ENCODE measurements at regions not wholly inside any gene's neighbourhood (a gene's known extent, or its start where the extent isn't known, plus 50 kb on each side); places are given as distances from the start of the nearest gene placed in this dataset.
"Not testable (repeated sequence)": the region's sequence is repeated elsewhere in the genome, so short reads cannot be mapped to it uniquely, and the experiment has no call there.

DNA sequence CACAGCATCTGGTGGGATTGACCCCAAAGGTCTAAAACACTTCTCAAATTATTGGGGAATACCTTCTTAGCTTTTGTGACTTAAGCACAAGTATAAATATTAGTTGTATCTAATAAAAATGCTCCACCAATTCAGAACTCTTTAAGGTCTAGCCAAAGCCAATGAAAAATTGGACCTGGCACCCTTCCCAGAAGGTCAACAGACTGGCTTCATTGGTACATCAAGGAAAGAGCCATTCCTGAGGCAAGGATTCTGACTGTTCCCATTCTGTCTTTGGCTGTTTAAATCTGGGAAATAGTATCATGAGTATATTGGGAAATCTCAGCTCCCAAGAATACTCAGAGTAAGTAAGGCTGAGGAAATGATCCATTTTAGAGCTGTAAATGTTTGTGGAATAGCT is 153.0 kb upstream of the TRPC5 start:
- DNase-seq, result no peak
- no peaks in the 10 kb centered on the region for H3K36me3 ChIP-seq (ENCODE audit: control insufficient read depth, insufficient read depth, low read length)
- Mint-ChIP-seq H3K36me3 (ENCODE audit: low read depth) (no peaks in the 10 kb centered on the region), H3K9me3 (peaks cover 2% of the 10 kb centered on the region), H3K4me3 (no peak overlapping the region), H3K27me3 (ENCODE audit: insufficient read depth) (no peaks in the 10 kb centered on the region), H3K4me1 (no peaks in the 10 kb centered on the region), H3K27ac (no peak overlapping the region)
- no peaks in the 10 kb centered on the region for H3K27me3 ChIP-seq (ENCODE audit: control insufficient read depth, insufficient read depth, low read length, poor library complexity, severe bottlenecking)
- H3K9ac ChIP-seq (ENCODE audit: extremely low read depth, low read length, poor library complexity, severe bottlenecking), result no peak overlapping the region
- no peak overlapping the region for H3K4me3 ChIP-seq (ENCODE audit: low read length)
- no peaks in the 10 kb centered on the region for H3K9me3 ChIP-seq (ENCODE audit: control insufficient read depth, low read length)
- no peak overlapping the region for H3K27ac ChIP-seq (ENCODE audit: low read depth, low read length)
- TF ChIP-seq, protein P1, sequence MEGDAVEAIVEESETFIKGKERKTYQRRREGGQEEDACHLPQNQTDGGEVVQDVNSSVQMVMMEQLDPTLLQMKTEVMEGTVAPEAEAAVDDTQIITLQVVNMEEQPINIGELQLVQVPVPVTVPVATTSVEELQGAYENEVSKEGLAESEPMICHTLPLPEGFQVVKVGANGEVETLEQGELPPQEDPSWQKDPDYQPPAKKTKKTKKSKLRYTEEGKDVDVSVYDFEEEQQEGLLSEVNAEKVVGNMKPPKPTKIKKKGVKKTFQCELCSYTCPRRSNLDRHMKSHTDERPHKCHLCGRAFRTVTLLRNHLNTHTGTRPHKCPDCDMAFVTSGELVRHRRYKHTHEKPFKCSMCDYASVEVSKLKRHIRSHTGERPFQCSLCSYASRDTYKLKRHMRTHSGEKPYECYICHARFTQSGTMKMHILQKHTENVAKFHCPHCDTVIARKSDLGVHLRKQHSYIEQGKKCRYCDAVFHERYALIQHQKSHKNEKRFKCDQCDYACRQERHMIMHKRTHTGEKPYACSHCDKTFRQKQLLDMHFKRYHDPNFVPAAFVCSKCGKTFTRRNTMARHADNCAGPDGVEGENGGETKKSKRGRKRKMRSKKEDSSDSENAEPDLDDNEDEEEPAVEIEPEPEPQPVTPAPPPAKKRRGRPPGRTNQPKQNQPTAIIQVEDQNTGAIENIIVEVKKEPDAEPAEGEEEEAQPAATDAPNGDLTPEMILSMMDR (conservative IDR thresholded peaks at IDR 0.05), result no peak
- no peaks in the 10 kb centered on the region for H3K4me1 ChIP-seq (ENCODE audit: control insufficient read depth, insufficient read depth, low read length)

DNA sequence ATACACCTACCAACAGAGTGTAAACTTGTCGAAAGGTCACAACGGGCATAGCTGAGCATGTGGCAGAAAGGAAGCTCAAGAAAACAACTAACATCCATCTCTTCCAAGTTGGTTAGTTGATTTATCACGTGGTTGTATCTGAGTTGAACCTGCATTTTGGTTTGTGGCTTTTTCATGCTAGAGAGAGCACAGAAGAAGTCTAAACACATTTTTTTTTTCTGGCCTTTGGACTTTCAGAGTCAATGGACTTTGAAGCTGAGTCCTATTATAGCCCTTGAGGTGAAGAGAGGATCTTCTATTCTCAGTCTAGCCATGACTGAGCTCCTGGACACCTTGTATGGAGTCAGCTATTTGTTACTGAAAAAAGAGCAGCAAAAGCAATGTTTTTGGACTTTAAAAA is 150.6 kb upstream of the TRPC5 start:
- Histone ChIP-seq H3K4me1 (ENCODE audit: control insufficient read depth, insufficient read depth, low read length) (no peaks in the 10 kb centered on the region), H3K4me3 (ENCODE audit: low read length) (no peak overlapping the region), H3K9ac (ENCODE audit: extremely low read depth, low read length, poor library complexity, severe bottlenecking) (no peak overlapping the region), H3K27ac (ENCODE audit: low read depth, low read length) (no peak overlapping the region), H3K9me3 (ENCODE audit: control insufficient read depth, low read length) (no peaks in the 10 kb centered on the region), H3K27me3 (ENCODE audit: control insufficient read depth, insufficient read depth, low read length, poor library complexity, severe bottlenecking) (no peaks in the 10 kb centered on the region), H3K36me3 (ENCODE audit: control insufficient read depth, insufficient read depth, low read length) (no peaks in the 10 kb centered on the region)
- TF ChIP-seq, protein P1 (conservative IDR thresholded peaks at IDR 0.05), result no peak
- Mint-ChIP-seq H3K27me3 (ENCODE audit: insufficient read depth) (peaks cover 2% of the 10 kb centered on the region), H3K4me1 (no peaks in the 10 kb centered on the region), H3K36me3 (ENCODE audit: low read depth) (no peaks in the 10 kb centered on the region), H3K27ac (no peak overlapping the region), H3K9me3 (peaks cover 18% of the 10 kb centered on the region), H3K4me3 (no peak overlapping the region)
- DNase-seq, result no peak
- 96% methylated on average over 3 of the region's 3 CpGs; no CpG with 5 or more reads in 1 of the 2 experiments for WGBS, 2 experiments (ENCODE audit: insufficient coverage in 1 of 2, insufficient read length in 1 of 2)

DNA sequence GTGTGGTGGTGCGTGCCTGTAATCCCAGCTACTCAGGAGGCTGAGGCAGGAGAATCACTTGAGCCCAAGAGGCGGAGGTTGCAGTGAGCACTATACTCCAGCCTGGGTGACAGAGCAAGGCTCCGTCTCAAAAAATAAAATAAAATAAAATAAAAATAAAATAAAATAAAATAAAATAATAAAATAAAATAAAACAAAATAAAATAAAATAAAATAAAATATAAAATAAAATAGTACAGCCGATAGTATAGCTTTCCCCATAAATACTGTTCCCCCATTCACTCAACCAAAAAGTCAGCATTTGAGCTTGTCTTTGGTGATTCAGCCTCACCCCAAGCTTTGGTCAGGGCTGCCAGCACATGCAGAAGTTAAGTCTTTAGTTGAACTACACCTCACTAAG is 144.2 kb upstream of the TRPC5 start:
- not testable (repeated sequence) for H3K9me3 ChIP-seq (ENCODE audit: control insufficient read depth, low read length); H3K36me3 Mint-ChIP-seq (ENCODE audit: low read depth); H3K36me3 ChIP-seq (ENCODE audit: control insufficient read depth, insufficient read depth, low read length); H3K4me3 Mint-ChIP-seq; H3K27me3 ChIP-seq (ENCODE audit: control insufficient read depth, insufficient read depth, low read length, poor library complexity, severe bottlenecking); H3K27ac Mint-ChIP-seq; H3K4me3 ChIP-seq (ENCODE audit: low read length); H3K27me3 Mint-ChIP-seq (ENCODE audit: insufficient read depth); DNase-seq; H3K27ac ChIP-seq (ENCODE audit: low read depth, low read length); H3K9ac ChIP-seq (ENCODE audit: extremely low read depth, low read length, poor library complexity, severe bottlenecking); H3K4me1 ChIP-seq (ENCODE audit: control insufficient read depth, insufficient read depth, low read length)
- Mint-ChIP-seq H3K9me3 (peaks cover 18% of the 10 kb centered on the region), H3K4me1 (peaks cover 10% of the 10 kb centered on the region)
- WGBS, 2 experiments (ENCODE audit: insufficient coverage in 1 of 2, insufficient read length in 1 of 2), result 100% methylated on average over 3 of the region's 4 CpGs; no CpG with 5 or more reads in 1 of the 2 experiments

GRCh38 chrX:112223391-112223790 is 140.8 kb upstream of the TRPC5 start:
- Mint-ChIP-seq H3K4me1 (peaks cover 20% of the 10 kb centered on the region), H3K27me3 (ENCODE audit: insufficient read depth) (no peaks in the 10 kb centered on the region), H3K36me3 (ENCODE audit: low read depth) (no peaks in the 10 kb centered on the region), H3K27ac (no peak overlapping the region), H3K9me3 (no peaks in the 10 kb centered on the region), H3K4me3 (no peak overlapping the region)
- TF ChIP-seq, protein P1 (conservative IDR thresholded peaks at IDR 0.05), result no peak
- Histone ChIP-seq H3K4me1 (ENCODE audit: control insufficient read depth, insufficient read depth, low read length) (no peaks in the 10 kb centered on the region), H3K9me3 (ENCODE audit: control insufficient read depth, low read length) (no peaks in the 10 kb centered on the region), H3K36me3 (ENCODE audit: control insufficient read depth, insufficient read depth, low read length) (no peaks in the 10 kb centered on the region), H3K9ac (ENCODE audit: extremely low read depth, low read length, poor library complexity, severe bottlenecking) (no peak overlapping the region), H3K27me3 (ENCODE audit: control insufficient read depth, insufficient read depth, low read length, poor library complexity, severe bottlenecking) (no peaks in the 10 kb centered on the region), H3K27ac (ENCODE audit: low read depth, low read length) (no peak overlapping the region), H3K4me3 (ENCODE audit: low read length) (no peak overlapping the region)
- 60% methylated on average over 1 of the region's 2 CpGs; no CpG with 5 or more reads in 1 of the 2 experiments for WGBS, 2 experiments (ENCODE audit: insufficient coverage in 1 of 2, insufficient read length in 1 of 2)
- no peak for DNase-seq
